ENCODE measurements at regions not wholly inside any gene's neighbourhood (a gene's known extent, or its start where the extent isn't known, plus 50 kb on each side); places are given as distances from the start of the nearest gene placed in this dataset.

- DNase-seq (ENCODE audit: low read depth) = no peak
Measured at GRCh38 chr2:41725901-41726300, 321.9 kb upstream of the PKDCC start.

- DNase-seq (ENCODE audit: low read depth) = no peak
Measured at GRCh38 chr2:41726364-41726763, 321.5 kb upstream of the PKDCC start.

DNA sequence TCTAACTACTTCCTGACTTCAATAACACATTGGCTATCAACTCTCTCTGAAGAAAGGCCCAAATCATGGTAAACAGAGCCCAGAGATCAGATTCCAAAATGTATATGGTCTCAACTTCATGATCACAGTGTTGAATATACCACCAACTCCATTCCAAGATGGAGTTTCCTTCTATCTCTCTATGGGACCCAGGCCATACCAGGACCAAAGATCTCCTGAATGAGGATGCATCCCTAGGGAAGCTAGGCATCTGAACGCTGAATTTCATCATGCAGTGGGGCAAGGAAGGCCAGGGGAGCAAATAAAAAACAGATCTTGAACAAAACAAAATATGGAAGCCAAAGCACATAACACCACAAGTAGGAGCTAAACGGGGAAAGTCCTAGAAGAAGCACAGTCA lies 320.7 kb upstream of the PKDCC start:
- no peak for DNase-seq (ENCODE audit: low read depth)

- DNase-seq (ENCODE audit: low read depth) = no peak
Measured at GRCh38 chr2:41727711-41728110, 320.1 kb upstream of the PKDCC start.

GRCh38 chr2:41728788-41729338 lies 319.0 kb upstream of the PKDCC start:
- no peak for DNase-seq (ENCODE audit: low read depth)

DNA sequence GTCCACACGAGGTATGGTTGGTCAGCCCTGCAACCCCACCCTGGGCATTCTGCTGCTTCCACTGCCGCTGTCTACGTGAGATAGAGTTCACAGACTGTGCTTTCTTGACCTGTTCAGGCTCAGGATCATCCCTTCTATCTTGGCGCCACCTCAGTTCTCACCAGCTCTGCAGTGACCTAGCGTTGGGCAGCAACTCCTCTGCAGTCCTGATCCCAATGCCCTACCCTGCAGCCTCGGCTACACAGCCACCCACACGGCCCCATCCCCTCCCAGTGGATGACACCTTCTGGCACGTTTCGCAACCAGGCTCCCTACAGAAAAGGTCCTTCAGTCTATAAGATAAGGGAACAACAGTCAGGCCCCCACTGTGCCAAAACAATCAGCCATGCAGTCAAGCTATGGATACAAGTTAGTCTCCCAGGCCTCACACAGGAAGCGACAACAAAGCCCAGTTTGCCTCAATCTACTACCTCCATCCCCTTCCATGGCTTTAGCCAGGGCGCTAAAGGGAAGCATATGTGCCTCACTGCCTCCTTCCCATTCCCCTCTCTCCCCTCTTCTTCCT lies 317.9 kb upstream of the PKDCC start:
- no peak for DNase-seq (ENCODE audit: low read depth)

GRCh38 chr2:41735006-41735405 lies 312.8 kb upstream of the PKDCC start:
- DNase-seq (ENCODE audit: low read depth) = no peak

DNA sequence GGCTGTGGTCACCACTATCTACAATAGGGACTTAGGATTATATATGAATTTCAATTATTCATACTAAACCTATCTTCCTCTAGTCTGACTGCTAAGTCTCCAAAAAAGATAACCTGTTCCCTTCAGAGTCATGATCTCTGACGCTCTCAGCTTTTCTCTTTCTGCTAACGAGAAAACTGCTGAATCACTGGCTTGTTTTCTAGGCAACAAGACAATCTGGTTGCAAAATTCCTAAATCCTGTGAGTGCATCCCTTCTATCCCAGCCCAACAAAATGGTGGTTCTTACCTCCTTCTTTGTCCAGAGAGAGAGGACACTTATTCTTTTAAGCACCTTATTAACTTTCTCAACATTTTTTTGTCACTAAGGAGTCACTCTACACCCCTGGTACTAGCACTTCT lies 312.3 kb upstream of the PKDCC start:
- no peak for DNase-seq (ENCODE audit: low read depth)

DNA sequence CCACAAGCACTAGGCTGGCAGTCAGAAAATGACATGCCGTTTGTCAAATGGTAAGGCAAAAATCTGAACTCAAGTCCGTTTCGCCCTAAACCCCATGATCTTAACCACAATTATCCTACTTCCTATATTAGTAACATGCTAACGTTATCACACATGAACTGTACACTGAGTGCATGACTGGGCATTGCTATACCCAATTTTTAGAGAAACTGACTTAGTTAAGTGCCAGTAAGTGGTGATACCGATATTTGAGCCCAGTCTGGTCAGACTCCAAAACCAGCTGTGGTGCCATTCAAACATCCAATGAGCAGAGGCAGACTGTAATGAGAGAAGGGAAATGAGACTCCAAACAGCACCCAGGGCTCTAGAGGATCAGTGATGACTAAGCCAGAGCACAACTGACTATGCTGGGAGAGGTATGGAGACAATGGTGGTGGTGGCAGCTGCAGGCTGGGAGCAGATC lies 311.7 kb upstream of the PKDCC start:
- no peak for DNase-seq (ENCODE audit: low read depth)

DNA sequence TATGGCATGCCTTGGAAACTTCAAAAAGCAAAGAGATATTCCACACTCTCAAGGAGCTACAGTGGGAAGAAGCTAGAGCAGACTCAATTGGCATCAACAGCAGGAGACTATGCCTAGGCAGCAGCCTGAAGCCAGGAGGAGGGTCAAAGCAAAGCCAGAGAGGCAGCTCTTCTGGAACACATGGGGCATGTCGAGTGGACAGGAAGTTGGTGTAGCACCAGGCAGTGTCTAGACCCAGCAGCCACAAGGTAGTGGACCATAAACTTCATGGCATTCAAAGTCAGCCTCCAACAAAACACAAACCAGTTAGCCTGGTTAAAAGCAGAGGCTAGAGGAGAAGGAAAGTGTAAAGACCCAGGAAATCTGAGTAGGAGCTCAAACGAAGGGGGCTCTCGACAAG lies 311.2 kb upstream of the PKDCC start:
- DNase-seq (ENCODE audit: low read depth) = no peak

GRCh38 chr2:41737888-41738287 lies 309.9 kb upstream of the PKDCC start:
- no peak for DNase-seq (ENCODE audit: low read depth)

DNA sequence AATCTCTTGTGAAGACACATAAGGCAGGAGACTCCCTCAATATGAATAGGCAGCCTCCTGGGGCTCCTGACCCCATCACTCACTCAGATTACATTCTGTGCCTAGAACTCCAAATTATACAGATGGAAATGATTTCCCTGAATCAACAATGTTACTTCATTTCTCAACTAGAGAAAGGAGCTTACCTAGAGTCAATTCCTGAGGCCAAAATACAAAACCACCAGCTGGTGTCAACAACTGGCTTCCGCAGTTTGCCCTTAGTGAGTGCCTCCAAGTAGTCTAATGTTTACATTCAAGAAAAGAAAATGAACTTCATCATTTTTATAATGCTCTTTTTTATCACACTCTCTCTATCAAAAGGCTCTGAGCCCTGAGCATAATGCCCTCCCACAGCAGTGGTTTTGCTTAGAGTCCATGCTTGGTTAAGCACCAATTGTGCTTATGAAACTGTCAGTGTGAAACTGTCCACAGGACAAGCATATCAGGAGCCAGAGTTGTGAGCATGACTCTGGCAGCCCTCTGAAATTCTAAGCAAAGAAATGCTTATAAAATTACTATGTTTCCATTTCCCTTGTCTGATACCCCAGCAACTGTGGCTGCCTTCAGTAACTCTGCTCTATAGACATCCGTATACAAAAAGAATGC lies 305.7 kb upstream of the PKDCC start:
- DNase-seq (ENCODE audit: low read depth) = no peak

GRCh38 chr2:41743324-41743723 lies 304.5 kb upstream of the PKDCC start:
- DNase-seq (ENCODE audit: low read depth) = no peak

DNA sequence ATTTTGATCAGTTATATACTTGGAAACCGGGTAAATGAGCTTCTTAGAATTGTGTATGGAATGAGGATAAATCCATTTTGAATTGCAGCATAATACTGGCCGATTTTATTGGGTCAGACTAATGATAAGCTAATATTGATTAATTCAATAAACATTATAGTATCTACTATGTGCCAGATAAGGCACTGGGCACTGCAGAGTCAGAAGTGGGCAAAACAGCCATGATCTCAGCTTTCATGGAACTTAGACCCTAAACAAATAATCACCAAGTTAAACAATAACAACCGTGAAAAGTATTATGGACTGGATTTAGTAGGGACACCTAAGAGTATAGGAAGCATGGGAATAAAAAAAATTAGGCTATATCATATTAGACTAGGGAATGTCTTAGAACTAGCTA lies 297.0 kb upstream of the PKDCC start:
- no peak for DNase-seq (ENCODE audit: low read depth)

DNA sequence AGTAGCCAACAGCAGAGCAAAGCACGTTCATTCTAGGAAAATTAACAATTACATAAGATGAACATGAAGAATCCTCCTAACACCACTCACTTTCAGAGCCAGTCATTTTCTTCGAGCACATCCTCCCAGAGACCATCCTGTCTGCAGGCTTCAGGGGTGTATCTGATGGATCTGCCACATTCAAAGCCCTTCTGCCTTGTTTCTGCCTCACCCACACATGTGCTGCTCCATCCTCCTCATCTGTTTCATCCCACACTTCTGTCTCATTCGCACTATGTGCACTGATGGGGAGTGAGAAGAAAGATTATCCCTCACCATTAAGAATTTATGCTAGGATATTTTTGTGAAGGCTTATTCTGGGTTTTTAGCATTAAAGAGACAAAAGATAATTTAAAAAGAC lies 287.9 kb upstream of the PKDCC start:
- DNase-seq (ENCODE audit: low read depth) = no peak

DNA sequence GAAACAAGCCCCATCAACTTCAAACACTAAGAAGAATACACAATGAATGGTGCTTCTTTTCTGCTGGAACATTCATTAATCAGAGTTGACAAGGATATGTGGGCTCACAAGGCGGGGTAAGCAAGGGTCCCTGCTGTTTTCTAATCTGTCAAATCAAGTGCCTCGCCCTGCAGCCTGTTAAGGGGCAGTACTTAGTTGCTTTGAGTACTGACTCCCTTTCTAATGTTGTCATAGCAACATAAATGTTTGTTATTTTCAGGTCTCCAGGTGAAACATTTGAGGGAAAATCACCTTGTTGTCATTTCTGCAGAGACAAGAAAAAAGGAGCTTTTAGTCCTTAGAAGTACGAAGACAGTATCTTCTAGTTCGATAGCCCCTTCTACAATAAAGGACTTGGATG lies 284.7 kb upstream of the PKDCC start:
- no peak for DNase-seq (ENCODE audit: low read depth)

- no peak for DNase-seq (ENCODE audit: low read depth)
Measured at GRCh38 chr2:41764131-41764530, 283.7 kb upstream of the PKDCC start.

DNA sequence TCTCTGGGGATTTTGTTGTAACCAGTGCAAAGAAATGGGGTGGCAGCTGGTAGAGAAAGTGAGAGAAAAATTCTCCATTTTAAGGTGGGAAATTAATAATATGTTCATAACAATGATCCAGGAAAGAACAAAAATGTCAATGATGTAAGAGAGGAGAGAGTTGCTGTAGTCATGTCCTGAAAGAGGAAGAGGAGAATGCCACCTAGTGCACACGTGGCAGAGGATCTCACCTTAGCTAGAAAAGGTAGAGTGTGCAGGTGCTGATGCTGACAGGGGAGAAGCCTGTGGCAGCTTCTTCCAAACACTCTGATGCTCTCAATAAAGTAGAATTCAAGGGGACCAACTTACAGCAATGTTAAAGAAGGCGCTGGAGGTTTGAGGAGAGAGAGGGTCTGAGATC lies 282.9 kb upstream of the PKDCC start:
- DNase-seq (ENCODE audit: low read depth) = no peak

- no peak for DNase-seq (ENCODE audit: low read depth)
Measured at GRCh38 chr2:41768310-41768709, 279.5 kb upstream of the PKDCC start.

DNA sequence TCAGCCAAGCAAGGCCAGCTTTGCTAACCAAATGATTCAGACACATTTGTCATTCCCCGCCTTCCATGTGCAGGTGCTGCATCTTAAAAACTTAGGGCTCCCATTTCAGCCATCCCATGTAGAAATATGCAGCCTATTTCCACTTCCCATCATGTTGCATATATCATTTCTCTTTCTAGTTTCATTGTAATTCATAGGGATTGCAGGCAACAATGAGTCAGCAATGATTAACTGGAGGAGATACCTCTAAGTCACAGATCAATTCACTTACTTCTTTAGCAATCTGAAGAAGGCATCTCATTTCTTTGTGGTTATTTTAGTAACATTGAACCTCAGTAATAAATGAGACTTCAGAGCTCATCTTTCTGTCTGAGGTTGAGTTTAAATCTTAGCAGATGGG lies 276.1 kb upstream of the PKDCC start:
- DNase-seq (ENCODE audit: low read depth) = no peak

DNA sequence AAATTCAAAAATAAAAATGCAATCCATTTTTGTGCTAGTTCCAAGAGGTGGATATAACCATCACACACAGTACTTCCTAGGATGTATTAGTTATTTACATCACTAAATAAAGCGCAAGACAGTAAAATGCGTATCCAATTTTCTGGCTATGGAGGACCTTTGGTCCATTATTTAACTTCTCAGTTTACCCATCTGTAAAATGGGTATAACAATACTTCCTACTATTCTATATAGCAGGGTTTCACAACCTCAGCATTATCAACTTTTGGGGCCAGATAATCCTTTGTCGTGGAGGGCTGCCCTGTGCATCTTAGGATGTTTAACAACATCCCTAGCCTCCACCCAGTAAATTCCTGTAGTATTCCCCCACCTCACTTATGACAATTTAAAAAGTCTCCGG lies 275.1 kb upstream of the PKDCC start:
- no peak for DNase-seq (ENCODE audit: low read depth)

DNA sequence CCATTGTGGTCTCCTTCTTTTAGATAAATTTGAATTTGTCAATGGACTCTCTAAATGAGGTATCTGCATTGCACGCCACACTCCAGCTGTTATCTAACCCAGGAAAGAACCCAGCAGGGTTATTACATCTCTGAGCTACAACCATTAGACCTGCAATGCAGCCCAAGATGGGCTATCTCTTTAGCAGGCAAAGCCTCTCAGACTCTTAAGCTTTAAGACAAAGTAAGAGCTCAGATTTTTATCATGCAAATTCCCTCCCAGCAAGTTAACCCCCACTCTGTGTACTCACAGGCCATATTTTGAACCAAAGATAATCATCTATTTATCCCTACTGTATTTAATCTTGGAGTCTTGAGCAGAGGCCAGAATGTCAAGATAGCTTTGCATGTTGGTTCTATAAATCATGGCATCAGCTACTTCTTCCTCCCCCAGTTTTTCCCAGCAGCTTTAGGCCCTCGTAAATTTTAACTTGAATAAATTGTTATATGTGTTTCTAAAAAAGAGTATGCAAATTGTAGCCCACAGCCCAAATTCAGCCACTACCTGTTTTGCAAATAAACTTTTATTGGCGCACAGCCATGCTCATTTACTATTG lies 273.7 kb upstream of the PKDCC start:
- no peak for DNase-seq (ENCODE audit: low read depth)

DNA sequence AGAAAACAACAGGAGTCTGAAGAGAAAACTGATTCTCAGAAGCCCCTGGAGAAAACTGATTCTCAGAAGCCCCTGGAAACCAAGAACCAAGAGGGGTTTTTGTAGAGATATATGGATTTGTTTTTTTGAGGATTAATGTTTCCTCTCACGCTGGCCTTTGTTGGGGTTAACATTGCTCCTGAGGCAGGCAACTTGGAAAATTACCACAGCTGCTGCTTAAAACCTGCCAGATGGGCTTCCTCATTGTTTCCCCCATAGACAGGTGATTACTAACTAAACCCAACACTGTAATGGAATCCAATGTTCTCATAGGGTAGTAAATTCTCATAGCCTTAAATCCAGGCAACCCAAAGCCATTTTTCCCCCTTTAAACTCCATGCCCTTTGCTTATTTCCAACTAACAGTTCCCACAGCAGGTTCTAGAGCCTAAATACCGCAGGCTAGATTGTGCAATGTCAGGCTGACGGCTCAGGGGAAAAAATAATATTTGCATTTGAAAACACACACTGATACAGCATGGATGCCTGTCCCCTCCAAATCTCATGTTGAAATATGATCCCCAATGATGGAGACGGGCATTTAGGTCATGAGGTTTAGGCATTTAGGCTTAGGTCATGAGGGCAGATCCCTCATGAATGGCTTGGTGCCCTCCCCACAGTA lies 272.3 kb upstream of the PKDCC start:
- no peak for DNase-seq (ENCODE audit: low read depth)

Measured in stimulated activated CD8-positive, alpha-beta memory T cell treated with anti-CD3 and anti-CD28 coated beads, Interleukin-12 subunit alpha, Interleukin-12 subunit beta, amount 100 ng/mL, for 1 hour (primary cell).